B cell (primary cell): ENCODE measurements at regions not wholly inside any gene's neighbourhood (a gene's known extent, or its start where the extent isn't known, plus 50 kb on each side); places are given as distances from the start of the nearest gene placed in this dataset.

Experiments used
- ATAC-seq: fragments of 200-7000 bp; cut with Tn5 transposase; one replicate; pipeline ENCODE4 v1.10.0; 2021; ENCODE audit warnings: low read depth, mild to moderate bottlenecking, moderate number of reproducible peaks, moderate library complexity
- CTCF ChIA-PET: fragments of 350-600 bp; sonication (Branson Sonifier 250); formaldehyde crosslinking; loops from one replicate; lab custom pipeline; 2021; ENCODE audit warnings: antibody characterized with exemption, inconsistent platforms; lab: Charles Lee
- POLR2A ChIA-PET: fragments of 350-600 bp; sonication (Branson Sonifier 250); formaldehyde crosslinking; loops from one replicate; lab custom pipeline; 2021; ENCODE audit warnings: antibody characterized with exemption; lab: Charles Lee
- DNase-seq: peaks from one replicate; pipeline ENCODE4 v3.0.0; 2013
- H2AFZ ChIP-seq: 2 replicates; pipeline ENCODE4 v1.6.1; 2012; ENCODE audit warnings: mild to moderate bottlenecking, low read depth, low read length; ENCODE audit not compliant: insufficient read depth, poor library complexity, severe bottlenecking
- H3K27ac ChIP-seq, 2 donors: 1 replicate in 1 of 2; 2 replicates in 1 of 2; pipeline ENCODE4 v1.5.1; 2012 to 2013; ENCODE audit warnings: low read length in 2 of 2, mild to moderate bottlenecking in 2 of 2, moderate library complexity in 1 of 2
- H3K27me3 ChIP-seq, 4 experiments: fragments of 200-600 bp in 1 of 4; sonication (generic) in 1 of 4; replicated peaks in 1 of 4; 1 replicate in 2 of 4; 2 replicates in 2 of 4; pipeline versions ENCODE4 v1.6.1 to v1.7.0; 2013 to 2016; ENCODE audit warnings: low read length in 3 of 4, mild to moderate bottlenecking in 2 of 4, mixed read lengths in 1 of 4, moderate library complexity in 1 of 4; ENCODE audit not compliant: insufficient read depth in 4 of 4, control insufficient read depth in 3 of 4; ENCODE audit errors: control extremely low read depth in 1 of 4
- H3K36me3 ChIP-seq, 2 experiments: replicated peaks in 1 of 2; 1 replicate in 1 of 2; 2 replicates in 1 of 2; pipeline versions ENCODE4 v1.6.1 to v1.7.1; 2013; ENCODE audit warnings: low read length in 1 of 2; ENCODE audit not compliant: insufficient read depth in 2 of 2, control insufficient read depth in 1 of 2; ENCODE audit errors: control extremely low read depth in 1 of 2, extremely low read depth in 1 of 2
- H3K4me1 ChIP-seq, 2 donors: fragments of 200-600 bp in 1 of 2; sonication (generic) in 1 of 2; 1 replicate in 1 of 2; 2 replicates in 1 of 2; pipeline versions ENCODE4 v1.5.1 to v1.6.1; 2013 to 2017; ENCODE audit warnings: low read length in 2 of 2; ENCODE audit not compliant: control insufficient read depth in 2 of 2, insufficient read depth in 2 of 2
- H3K4me2 ChIP-seq: replicated peaks from 2 replicates; pipeline ENCODE3; 2012; ENCODE audit warnings: mild to moderate bottlenecking, low read depth, low read length; ENCODE audit not compliant: poor library complexity, severe bottlenecking
- H3K4me3 ChIP-seq, 5 experiments: fragments of 200-600 bp in 1 of 5; sonication (generic) in 1 of 5; 1 replicate in 3 of 5; 2 replicates in 2 of 5; pipeline versions ENCODE4 v1.5.1 to v1.7.0; 2011 to 2016; ENCODE audit warnings: low read length in 4 of 5, mild to moderate bottlenecking in 4 of 5, low read depth in 2 of 5, control low read depth in 1 of 5, moderate library complexity in 1 of 5; ENCODE audit not compliant: insufficient read depth in 1 of 5; ENCODE audit errors: control extremely low read depth in 1 of 5, extremely low read depth in 1 of 5
- H3K79me2 ChIP-seq: fragments of 200-600 bp; sonication (generic); one replicate; pipeline ENCODE4 v1.6.0; 2016; ENCODE audit warnings: low read length; ENCODE audit not compliant: control insufficient read depth, insufficient read depth
- H3K9ac ChIP-seq: fragments of 200-600 bp; sonication (generic); 2 replicates; pipeline ENCODE4 v1.6.1; 2017; ENCODE audit warnings: mild to moderate bottlenecking, low read length, moderate library complexity
- H3K9me3 ChIP-seq, 3 donors: one replicate each; pipeline versions ENCODE4 v1.6.1 to v1.7.1; 2013; ENCODE audit warnings: low read length in 2 of 3; ENCODE audit not compliant: control insufficient read depth in 2 of 3, insufficient read depth in 1 of 3; ENCODE audit errors: control extremely low read depth in 1 of 3
- H4K20me1 ChIP-seq: 2 replicates; pipeline ENCODE4 v1.6.0; 2012; ENCODE audit warnings: mild to moderate bottlenecking, low read length; ENCODE audit not compliant: insufficient read depth, control insufficient read depth, poor library complexity, severe bottlenecking
- H3K27ac Mint-ChIP-seq: one replicate; pipeline ENCODE4 v1.8.0; 2021; ENCODE audit warnings: mixed read lengths
- H3K27me3 Mint-ChIP-seq: one replicate; pipeline ENCODE4 v1.8.0; 2021; ENCODE audit warnings: mixed read lengths
- H3K4me1 Mint-ChIP-seq: one replicate; pipeline ENCODE4 v1.8.0; 2021; ENCODE audit warnings: mixed read lengths
- H3K4me3 Mint-ChIP-seq: one replicate; pipeline ENCODE4 v1.8.0; 2021; ENCODE audit warnings: mixed read lengths
- H3K9me3 Mint-ChIP-seq: one replicate; pipeline ENCODE4 v1.8.0; 2022; ENCODE audit warnings: mixed read lengths; ENCODE audit not compliant: insufficient read depth
- EZH2 ChIP-seq: IDR thresholded peaks from 2 replicates; pipeline ENCODE4 v1.6.1; 2012; ENCODE audit warnings: borderline replicate concordance, low read depth, mild to moderate bottlenecking, moderate library complexity, low read length; ENCODE audit not compliant: insufficient read depth, poor library complexity, severe bottlenecking
- WGBS: methylation state at CpG from one replicate; pipeline ENCODE4 v1.1.5; 2013; ENCODE audit warnings: missing lambda C conversion rate; ENCODE audit not compliant: insufficient coverage; 5-methylcytosine and 5-hydroxymethylcytosine counted together
- intact Hi-C: fragments of 100-400 bp; cut with micrococcal nuclease; formaldehyde crosslinking; loops from one replicate; pipeline ENCODE4 v1.10.0; 2022
- TF ChIP-seq, protein P1 (sequence below): fragments of 200-600 bp; IDR thresholded peaks from one replicate; pipeline ENCODE4 v1.8.0; 2022; ENCODE audit warnings: antibody characterized with exemption, mild to moderate bottlenecking

- Mint-ChIP-seq H3K27me3 (peaks cover 15% of the 10 kb centered on the region), H3K4me1 (no peaks in the 10 kb centered on the region), H3K4me3 (no peak overlapping the region), H3K27ac (no peak overlapping the region), H3K9me3 (no peaks in the 10 kb centered on the region)
- POLR2A ChIA-PET, result no interaction called here
- H3K9me3 ChIP-seq, result no peaks in the 10 kb centered on the region
- no peak overlapping the region for H3K27ac ChIP-seq
- CTCF ChIA-PET, result no interaction called here
- ATAC-seq (no peak), DNase-seq (no peak)
- no peaks in the 10 kb centered on the region for H4K20me1 ChIP-seq
- no peak overlapping the region for H3K9ac ChIP-seq
- H2AFZ ChIP-seq, result no peak overlapping the region
- H3K36me3 ChIP-seq, result no peaks in the 10 kb centered on the region
- H3K4me3 ChIP-seq, result no peak overlapping the region
- no peaks in the 10 kb centered on the region for H3K27me3 ChIP-seq
- intact Hi-C loops, result no loop called here
- no peaks in the 10 kb centered on the region for H3K79me2 ChIP-seq
- no peaks in the 10 kb centered on the region for H3K4me1 ChIP-seq
- no peak overlapping the region for H3K4me2 ChIP-seq
- no peak for TF ChIP-seq EZH2
- TF ChIP-seq, protein P1, sequence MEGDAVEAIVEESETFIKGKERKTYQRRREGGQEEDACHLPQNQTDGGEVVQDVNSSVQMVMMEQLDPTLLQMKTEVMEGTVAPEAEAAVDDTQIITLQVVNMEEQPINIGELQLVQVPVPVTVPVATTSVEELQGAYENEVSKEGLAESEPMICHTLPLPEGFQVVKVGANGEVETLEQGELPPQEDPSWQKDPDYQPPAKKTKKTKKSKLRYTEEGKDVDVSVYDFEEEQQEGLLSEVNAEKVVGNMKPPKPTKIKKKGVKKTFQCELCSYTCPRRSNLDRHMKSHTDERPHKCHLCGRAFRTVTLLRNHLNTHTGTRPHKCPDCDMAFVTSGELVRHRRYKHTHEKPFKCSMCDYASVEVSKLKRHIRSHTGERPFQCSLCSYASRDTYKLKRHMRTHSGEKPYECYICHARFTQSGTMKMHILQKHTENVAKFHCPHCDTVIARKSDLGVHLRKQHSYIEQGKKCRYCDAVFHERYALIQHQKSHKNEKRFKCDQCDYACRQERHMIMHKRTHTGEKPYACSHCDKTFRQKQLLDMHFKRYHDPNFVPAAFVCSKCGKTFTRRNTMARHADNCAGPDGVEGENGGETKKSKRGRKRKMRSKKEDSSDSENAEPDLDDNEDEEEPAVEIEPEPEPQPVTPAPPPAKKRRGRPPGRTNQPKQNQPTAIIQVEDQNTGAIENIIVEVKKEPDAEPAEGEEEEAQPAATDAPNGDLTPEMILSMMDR, result no peak
- WGBS, result 76% methylated on average over 3 of the region's 3 CpGs
Measured at GRCh38 chr9:115445655-115446054, 327.7 kb upstream of the TNC start.

GRCh38 chr9:115456515-115456914 is 338.6 kb upstream of the TNC start:
- H3K9me3 ChIP-seq, result no peaks in the 10 kb centered on the region
- no peak overlapping the region for H3K9ac ChIP-seq
- ChIA-PET POLR2A (no interaction called here), CTCF (no interaction called here)
- no peak for ATAC-seq
- TF ChIP-seq, protein P1, result no peak
- no peak for TF ChIP-seq EZH2
- Mint-ChIP-seq H3K4me1 (no peaks in the 10 kb centered on the region), H3K27me3 (peaks cover 13% of the 10 kb centered on the region), H3K9me3 (no peaks in the 10 kb centered on the region), H3K27ac (no peak overlapping the region), H3K4me3 (no peak overlapping the region)
- H3K79me2 ChIP-seq, result no peaks in the 10 kb centered on the region
- no peak overlapping the region for H3K4me2 ChIP-seq
- intact Hi-C loops, result no loop called here
- H3K27ac ChIP-seq, result no peak overlapping the region
- DNase-seq, result no peak
- H3K4me3 ChIP-seq, result no peak overlapping the region
- no peaks in the 10 kb centered on the region for H3K4me1 ChIP-seq
- no peaks in the 10 kb centered on the region for H3K36me3 ChIP-seq
- no peaks in the 10 kb centered on the region for H4K20me1 ChIP-seq
- no peak overlapping the region for H2AFZ ChIP-seq
- no peaks in the 10 kb centered on the region for H3K27me3 ChIP-seq
